ENCODE measurements at regions not wholly inside any gene's neighbourhood (a gene's known extent, or its start where the extent isn't known, plus 50 kb on each side); places are given as distances from the start of the nearest gene placed in this dataset.

DNA sequence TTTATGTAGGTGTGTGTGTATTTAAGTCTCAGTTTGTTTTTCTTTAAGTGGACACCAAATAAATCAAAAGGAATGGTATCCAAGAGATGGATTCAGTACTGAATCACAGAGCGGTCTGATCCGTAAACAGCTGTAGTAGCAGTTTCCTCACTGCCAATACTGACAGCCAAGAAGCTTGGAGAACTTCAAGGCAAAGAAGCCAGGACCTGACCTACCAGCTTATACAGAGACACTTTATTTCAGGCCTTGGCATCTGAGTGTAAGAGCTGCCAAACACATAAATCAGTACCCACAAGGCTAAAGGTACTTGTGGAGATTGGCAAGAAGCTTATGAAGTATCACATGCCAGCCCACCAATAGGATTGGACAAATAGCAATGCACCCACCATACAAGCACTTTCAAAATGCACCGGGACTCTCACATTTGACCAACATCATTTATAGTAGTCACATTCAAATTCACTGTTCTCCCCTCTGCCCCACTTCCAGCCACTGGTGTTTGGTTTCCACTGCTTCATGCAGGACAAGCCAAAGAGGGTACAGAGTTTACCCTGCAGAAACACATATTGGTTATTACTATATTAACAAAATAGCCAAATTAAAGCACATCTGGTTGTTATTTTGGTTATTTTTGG lies 357.9 kb downstream of the KLF12 start:
- H3K27me3 Mint-ChIP-seq (ENCODE audit: unreplicated experiment) = peaks cover 2% of the 10 kb centered on the region
- H3K4me3 Mint-ChIP-seq (ENCODE audit: unreplicated experiment) = no peak overlapping the region
- H3K27ac Mint-ChIP-seq (ENCODE audit: unreplicated experiment) = no peak overlapping the region
- peaks cover 11% of the 10 kb centered on the region for H3K36me3 Mint-ChIP-seq (ENCODE audit: low read depth, unreplicated experiment)
- TF ChIP-seq, protein P1, sequence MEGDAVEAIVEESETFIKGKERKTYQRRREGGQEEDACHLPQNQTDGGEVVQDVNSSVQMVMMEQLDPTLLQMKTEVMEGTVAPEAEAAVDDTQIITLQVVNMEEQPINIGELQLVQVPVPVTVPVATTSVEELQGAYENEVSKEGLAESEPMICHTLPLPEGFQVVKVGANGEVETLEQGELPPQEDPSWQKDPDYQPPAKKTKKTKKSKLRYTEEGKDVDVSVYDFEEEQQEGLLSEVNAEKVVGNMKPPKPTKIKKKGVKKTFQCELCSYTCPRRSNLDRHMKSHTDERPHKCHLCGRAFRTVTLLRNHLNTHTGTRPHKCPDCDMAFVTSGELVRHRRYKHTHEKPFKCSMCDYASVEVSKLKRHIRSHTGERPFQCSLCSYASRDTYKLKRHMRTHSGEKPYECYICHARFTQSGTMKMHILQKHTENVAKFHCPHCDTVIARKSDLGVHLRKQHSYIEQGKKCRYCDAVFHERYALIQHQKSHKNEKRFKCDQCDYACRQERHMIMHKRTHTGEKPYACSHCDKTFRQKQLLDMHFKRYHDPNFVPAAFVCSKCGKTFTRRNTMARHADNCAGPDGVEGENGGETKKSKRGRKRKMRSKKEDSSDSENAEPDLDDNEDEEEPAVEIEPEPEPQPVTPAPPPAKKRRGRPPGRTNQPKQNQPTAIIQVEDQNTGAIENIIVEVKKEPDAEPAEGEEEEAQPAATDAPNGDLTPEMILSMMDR (IDR thresholded peaks at IDR 0.05; ENCODE audit: unreplicated experiment) = no peak
- no peaks in the 10 kb centered on the region for H3K9me3 Mint-ChIP-seq (ENCODE audit: unreplicated experiment)
- no peak for DNase-seq (ENCODE audit: low spot score)
- H3K4me1 Mint-ChIP-seq (ENCODE audit: unreplicated experiment) = no peaks in the 10 kb centered on the region

DNA sequence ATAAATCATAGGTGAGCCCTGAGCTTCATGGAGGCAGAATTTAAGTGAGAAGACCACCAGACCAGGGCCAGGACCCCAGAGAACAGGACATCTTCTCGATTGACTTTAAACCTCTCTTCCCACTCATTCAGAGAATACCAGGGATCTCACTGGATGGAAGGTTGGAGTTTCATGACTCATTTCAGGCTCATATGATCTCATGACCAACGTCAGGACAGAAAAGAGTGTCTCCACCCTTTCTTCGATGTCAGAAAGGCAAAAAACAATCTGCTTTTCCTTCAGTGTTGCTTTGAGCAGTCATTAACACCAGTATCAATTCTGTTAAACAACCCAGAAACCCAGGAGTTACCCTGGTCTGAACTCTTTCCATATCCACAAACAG lies 361.0 kb downstream of the KLF12 start:
- no peaks in the 10 kb centered on the region for H3K9me3 Mint-ChIP-seq (ENCODE audit: unreplicated experiment)
- TF ChIP-seq, protein P1 (IDR thresholded peaks at IDR 0.05; ENCODE audit: unreplicated experiment) = no peak
- peaks cover 11% of the 10 kb centered on the region for H3K36me3 Mint-ChIP-seq (ENCODE audit: low read depth, unreplicated experiment)
- H3K4me1 Mint-ChIP-seq (ENCODE audit: unreplicated experiment) = no peaks in the 10 kb centered on the region
- no peaks in the 10 kb centered on the region for H3K27me3 Mint-ChIP-seq (ENCODE audit: unreplicated experiment)
- H3K27ac Mint-ChIP-seq (ENCODE audit: unreplicated experiment) = no peak overlapping the region
- no peak for DNase-seq (ENCODE audit: low spot score)
- H3K4me3 Mint-ChIP-seq (ENCODE audit: unreplicated experiment) = no peak overlapping the region

DNA sequence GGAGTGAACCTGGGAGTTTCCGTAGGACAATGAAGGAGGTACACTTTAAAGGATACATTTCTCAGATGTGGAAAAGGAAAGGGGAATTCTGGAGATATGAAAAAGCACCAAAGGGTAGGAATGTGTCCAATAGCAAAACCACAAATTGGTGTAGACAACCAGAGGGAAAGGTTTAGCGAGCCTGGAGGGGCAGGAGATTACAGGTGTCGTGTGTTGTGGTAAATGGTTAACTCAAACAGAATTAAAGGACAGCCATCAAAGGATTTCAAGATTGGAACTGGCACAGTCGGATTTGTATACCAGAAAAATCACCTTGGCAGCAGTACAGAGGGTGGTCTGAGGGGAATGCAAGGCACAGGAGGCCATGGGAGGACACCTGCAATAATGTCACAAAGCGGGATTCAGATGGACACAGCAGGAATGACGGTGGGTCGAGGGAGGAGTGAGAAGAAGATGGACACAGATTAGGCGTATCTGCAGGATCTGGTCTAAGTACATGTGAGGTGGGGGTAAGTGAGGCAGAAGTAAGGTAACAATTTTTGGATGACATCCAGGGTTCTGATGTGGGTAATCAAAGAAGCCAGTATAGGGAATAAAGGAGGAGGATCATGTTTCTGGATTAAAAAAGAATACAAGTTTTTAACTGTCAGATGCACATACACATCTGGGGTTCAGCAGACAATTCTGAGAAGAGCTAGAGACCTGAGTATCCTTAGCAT lies 361.6 kb downstream of the KLF12 start:
- Mint-ChIP-seq H3K27me3 (ENCODE audit: unreplicated experiment) (no peaks in the 10 kb centered on the region), H3K27ac (ENCODE audit: unreplicated experiment) (no peak overlapping the region), H3K9me3 (ENCODE audit: unreplicated experiment) (no peaks in the 10 kb centered on the region), H3K4me1 (ENCODE audit: unreplicated experiment) (peaks cover 3% of the 10 kb centered on the region), H3K4me3 (ENCODE audit: unreplicated experiment) (no peak overlapping the region), H3K36me3 (ENCODE audit: low read depth, unreplicated experiment) (peaks cover 11% of the 10 kb centered on the region)
- TF ChIP-seq, protein P1 (IDR thresholded peaks at IDR 0.05; ENCODE audit: unreplicated experiment) = no peak
- no peak for DNase-seq (ENCODE audit: low spot score)

DNA sequence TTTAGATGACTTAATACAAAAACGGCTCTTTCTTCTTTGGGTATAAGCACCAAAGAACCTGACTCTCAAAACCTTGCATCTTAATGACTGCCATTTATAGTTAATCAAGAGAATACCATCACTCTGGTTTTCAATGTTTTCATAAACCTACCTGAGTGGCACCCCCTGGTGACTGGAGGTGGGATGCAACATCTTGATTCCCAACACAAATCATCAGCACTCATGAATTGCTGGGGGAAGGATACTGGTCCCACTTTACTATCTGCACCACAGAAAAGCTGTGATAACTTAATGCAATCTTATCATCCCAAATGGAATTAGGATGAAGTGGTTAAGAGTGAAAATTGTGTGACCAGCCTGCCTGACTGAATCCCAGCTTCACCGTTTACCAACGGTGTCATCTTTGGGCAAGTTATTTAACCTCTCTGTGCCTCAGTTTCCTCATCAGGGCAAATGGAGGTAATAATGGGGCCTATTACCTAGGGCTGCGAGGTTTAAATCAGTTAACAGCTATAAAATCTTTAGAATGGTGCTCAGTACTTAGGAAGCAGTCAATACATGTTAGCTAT lies 366.4 kb downstream of the KLF12 start:
- H3K9me3 Mint-ChIP-seq (ENCODE audit: unreplicated experiment) = no peaks in the 10 kb centered on the region
- H3K27me3 Mint-ChIP-seq (ENCODE audit: unreplicated experiment) = peaks cover 1% of the 10 kb centered on the region
- no peak overlapping the region for H3K4me3 Mint-ChIP-seq (ENCODE audit: unreplicated experiment)
- DNase-seq (ENCODE audit: low spot score) = peak; percentile 24
- H3K27ac Mint-ChIP-seq (ENCODE audit: unreplicated experiment) = no peak overlapping the region
- TF ChIP-seq, protein P1 (IDR thresholded peaks at IDR 0.05; ENCODE audit: unreplicated experiment) = peak; percentile 61
- peaks cover 32% of the 10 kb centered on the region for H3K4me1 Mint-ChIP-seq (ENCODE audit: unreplicated experiment)
- peaks cover 7% of the 10 kb centered on the region for H3K36me3 Mint-ChIP-seq (ENCODE audit: low read depth, unreplicated experiment)

DNA sequence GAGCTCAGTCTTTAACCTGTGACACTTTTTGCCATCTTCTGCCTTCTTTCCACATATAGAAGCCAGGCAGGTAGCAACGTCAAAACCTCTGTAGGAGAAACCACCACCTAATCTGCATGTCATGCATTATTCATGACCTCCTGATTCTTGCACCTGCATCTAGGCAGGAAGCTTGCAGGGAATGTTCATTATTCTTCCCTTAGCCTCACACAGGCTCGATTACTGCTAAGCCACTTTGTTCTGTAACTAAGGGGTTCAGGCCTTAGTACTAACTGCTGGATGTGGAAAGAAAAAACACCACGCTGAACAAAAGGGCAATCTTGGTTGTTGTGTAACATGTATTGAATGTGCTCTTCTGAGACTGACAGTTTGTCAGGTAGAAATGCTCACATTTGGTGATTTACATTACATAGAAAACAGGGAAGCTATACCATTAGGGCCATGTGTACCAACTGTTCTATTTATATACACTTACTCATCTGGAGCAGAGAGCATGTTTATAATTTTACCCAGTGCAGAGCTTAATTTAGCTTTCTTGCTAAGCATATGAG lies 366.9 kb downstream of the KLF12 start:
- Mint-ChIP-seq H3K9me3 (ENCODE audit: unreplicated experiment) (no peaks in the 10 kb centered on the region), H3K27ac (ENCODE audit: unreplicated experiment) (peak overlapping the region; percentile 1), H3K4me3 (ENCODE audit: unreplicated experiment) (no peak overlapping the region), H3K36me3 (ENCODE audit: low read depth, unreplicated experiment) (peaks cover 1% of the 10 kb centered on the region), H3K27me3 (ENCODE audit: unreplicated experiment) (peaks cover 1% of the 10 kb centered on the region), H3K4me1 (ENCODE audit: unreplicated experiment) (peaks cover 32% of the 10 kb centered on the region)
- TF ChIP-seq, protein P1 (IDR thresholded peaks at IDR 0.05; ENCODE audit: unreplicated experiment) = no peak
- DNase-seq (ENCODE audit: low spot score) = no peak

All from endothelial cell (in vitro differentiated cells).